HL-60 (cell line): ENCODE measurements at regions not wholly inside any gene's neighbourhood (a gene's known extent, or its start where the extent isn't known, plus 50 kb on each side); places are given as distances from the start of the nearest gene placed in this dataset.

Experiments
- CTCF ChIP-seq: IDR thresholded peaks from one replicate; pipeline ENCODE4 v1.5.1; 2011; ENCODE audit warnings: low read length, control low read depth, inconsistent platforms; ENCODE audit not compliant: insufficient read depth
- GABPA ChIP-seq: IDR thresholded peaks from 2 replicates; pipeline ENCODE4 v1.6.1; 2012; ENCODE audit warnings: low read depth
- POLR2AphosphoS5 ChIP-seq: IDR thresholded peaks from 2 replicates; pipeline ENCODE4 v1.6.1; 2012; ENCODE audit warnings: low read depth
- REST ChIP-seq: IDR thresholded peaks from 2 replicates; pipeline ENCODE4 v1.6.1; 2012; ENCODE audit warnings: low read depth; ENCODE audit not compliant: insufficient replicate concordance
- SPI1 ChIP-seq: IDR thresholded peaks from 2 replicates; pipeline ENCODE4 v1.6.1; 2012; ENCODE audit warnings: low read depth, mild to moderate bottlenecking, borderline replicate concordance

GRCh38 chr2:208669394-208669793 is 262.8 kb downstream of the PTH2R start:
- TF ChIP-seq POLR2AphosphoS5 (no peak), CTCF (no peak), REST (no peak), SPI1 (no peak), GABPA (no peak)
